ENCODE measurements at regions not wholly inside any gene's neighbourhood (a gene's known extent, or its start where the extent isn't known, plus 50 kb on each side); places are given as distances from the start of the nearest gene placed in this dataset.
"Not testable (repeated sequence)": the region's sequence is repeated elsewhere in the genome, so short reads cannot be mapped to it uniquely, and the experiment has no call there.

GRCh38 chr11:23335586-23335985, 475.3 kb upstream of the CCDC179 start:
- not testable (repeated sequence) for TF ChIP-seq EZH2phosphoT487, CTCF (IDR thresholded peaks at IDR 0.05; ENCODE audit: low read length)

Measured in MM.1S (cell line).